Panc1 (cell line): ENCODE measurements at regions not wholly inside any gene's neighbourhood (a gene's known extent, or its start where the extent isn't known, plus 50 kb on each side); places are given as distances from the start of the nearest gene placed in this dataset.

Experiments used
- ATAC-seq: fragments of 200-7000 bp; cut with Tn5 transposase; 2 replicates; pipeline ENCODE4 v1.9.1; 2020; ENCODE audit warnings: mild to moderate bottlenecking, moderate library complexity
- BruUV-seq: library from RNA; stranded (reverse); fragments of 400-500 nt; replicated peaks from 2 replicates; lab custom pipeline; 2021; lab: Mats Ljungman, UMichigan
- CTCF ChIA-PET: fragments of 300-600 bp; sonication (Branson Sonifier 250); formaldehyde crosslinking; loops from one replicate; lab custom pipeline; 2022; ENCODE audit warnings: antibody characterized with exemption; lab: Charles Lee
- POLR2A ChIA-PET: fragments of 300-600 bp; sonication (Branson Sonifier 250); formaldehyde crosslinking; loops from one replicate; lab custom pipeline; 2022; ENCODE audit warnings: antibody characterized with exemption; lab: Charles Lee
- DNase-seq: peaks from one replicate; pipeline ENCODE4 v3.0.0-alpha.2; 2010; ENCODE audit warnings: low read depth, low spot score
- H3K27ac ChIP-seq: 2 replicates; pipeline ENCODE4 v1.5.1; 2011; ENCODE audit warnings: mild to moderate bottlenecking, low read length, inconsistent platforms
- H3K27me3 ChIP-seq: fragments of 200-500 bp; sonication (Bioruptor generic); 2 replicates; pipeline ENCODE4 v1.6.0; 2014; ENCODE audit warnings: low read length, inconsistent platforms; ENCODE audit not compliant: control insufficient read depth, insufficient read depth
- H3K36me3 ChIP-seq: fragments of 200-500 bp; sonication (Bioruptor generic); 2 replicates; pipeline ENCODE4 v1.5.1; 2014; ENCODE audit warnings: inconsistent platforms, mild to moderate bottlenecking, low read length, moderate library complexity; ENCODE audit not compliant: control insufficient read depth, insufficient read depth
- H3K4me1 ChIP-seq: 2 replicates; pipeline ENCODE4 v1.5.1; 2011; ENCODE audit warnings: inconsistent platforms, mild to moderate bottlenecking, low read length, moderate library complexity; ENCODE audit not compliant: control insufficient read depth, insufficient read depth
- H3K4me3 ChIP-seq, 2 experiments: 2 replicates each; pipeline ENCODE4 v1.5.1; 2011 to 2012; ENCODE audit warnings: low read depth in 2 of 2, low read length in 2 of 2, mild to moderate bottlenecking in 2 of 2, inconsistent platforms in 1 of 2, moderate library complexity in 1 of 2
- H3K9me3 ChIP-seq: fragments of 200-500 bp; sonication (Bioruptor generic); 2 replicates; pipeline ENCODE4 v1.5.1; 2014; ENCODE audit warnings: low read depth, mild to moderate bottlenecking, inconsistent platforms, low read length, moderate library complexity; ENCODE audit not compliant: control insufficient read depth, insufficient read depth
- POLR2AphosphoS5 ChIP-seq: IDR thresholded peaks from 2 replicates; pipeline ENCODE4 v1.6.1; 2012; ENCODE audit warnings: mild to moderate bottlenecking, low read depth, low read length, moderate library complexity
- REST ChIP-seq, 2 experiments: IDR thresholded peaks; 2 replicates each; pipeline ENCODE4 v1.6.1; 2011 to 2012; ENCODE audit warnings: low read depth in 2 of 2, control low read depth in 1 of 2, low read length in 1 of 2, mild to moderate bottlenecking in 1 of 2, moderate library complexity in 1 of 2; ENCODE audit not compliant: insufficient read depth in 1 of 2
- SIN3A ChIP-seq: IDR thresholded peaks from 2 replicates; pipeline ENCODE4 v1.6.1; 2012; ENCODE audit warnings: low read depth, mild to moderate bottlenecking, low read length, moderate library complexity, borderline replicate concordance; ENCODE audit not compliant: insufficient read depth
- TCF7L2 ChIP-seq: IDR thresholded peaks from 2 replicates; pipeline ENCODE4 v1.6.1; 2011; ENCODE audit warnings: mild to moderate bottlenecking, low read depth, low read length, inconsistent platforms
- in situ Hi-C: cut with HindIII; loops from 2 replicates; pipeline ENCODE4 v1.10.0; 2016; ENCODE audit warnings: low sequenced_read_pairs, low pct_unique_long_range_greater_than_20kb
- intact Hi-C: fragments of 100-400 bp; cut with micrococcal nuclease; formaldehyde crosslinking; loops from one replicate; pipeline ENCODE4 v1.10.0; 2022; ENCODE audit not compliant: unreplicated experiment
- TF ChIP-seq, protein P1 (sequence below): fragments of 450-650 bp; IDR thresholded peaks from 2 replicates; pipeline ENCODE4 v1.5.1; 2017; ENCODE audit warnings: mild to moderate bottlenecking

DNA sequence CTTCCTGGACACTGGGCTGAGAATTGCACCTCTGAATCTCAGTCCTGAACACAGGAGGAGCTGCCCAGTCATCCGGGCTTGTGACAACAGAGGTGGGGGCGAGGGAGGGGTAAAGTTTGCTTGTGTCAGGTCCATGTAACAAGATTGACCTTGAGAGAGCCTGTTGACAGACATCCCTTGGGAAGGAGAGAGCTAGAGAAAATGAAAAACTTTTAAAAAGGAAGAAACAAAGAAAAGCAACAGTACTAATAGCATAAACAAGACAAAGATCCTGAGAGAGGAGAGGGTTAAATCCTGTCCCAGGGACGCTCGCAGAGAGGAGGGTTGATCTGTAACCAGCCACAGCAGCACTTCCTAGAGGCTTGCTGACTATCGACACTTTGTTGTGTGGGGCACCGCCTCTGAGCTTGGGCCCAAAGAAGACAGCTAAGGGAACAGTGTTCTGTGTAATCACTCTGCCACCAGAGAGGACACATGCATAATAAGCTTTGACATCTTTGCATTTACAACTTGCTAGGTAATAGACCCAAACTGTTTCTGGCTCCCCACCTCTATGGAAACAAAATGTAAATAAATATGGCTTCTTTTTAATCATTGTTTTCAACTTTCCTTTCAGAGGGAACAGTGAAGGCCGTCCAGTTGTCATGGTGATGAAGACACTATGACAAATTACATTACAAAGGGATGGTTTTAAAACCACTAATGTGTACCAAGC, 363.7 kb downstream of the CSNK1G3 start:
- ChIA-PET POLR2A (interaction anchor here (0.6 kb wide), 1 partner anchor 724 kb away, joined by 3 read pairs; no protein-coding TSS in a partner anchor), CTCF (no interaction called here)
- no peaks in the 10 kb centered on the region for H3K9me3 ChIP-seq
- H3K36me3 ChIP-seq: no peaks in the 10 kb centered on the region
- DNase-seq: no peak
- intact Hi-C loops (no loop called here), in situ Hi-C loops (no loop called here)
- H3K27me3 ChIP-seq: no peaks in the 10 kb centered on the region
- H3K4me1 ChIP-seq: peaks cover 44% of the 10 kb centered on the region
- H3K27ac ChIP-seq: peak overlapping the region; percentile 88
- peak; percentile 82 for ATAC-seq
- H3K4me3 ChIP-seq: 0 out of 4 replicates have a peak overlapping the region, but pooled peaks of 1 of the 2 experiments have one; percentile 9
- BruUV-seq: no TSS peak
- TF ChIP-seq TCF7L2: no peak
- no peak for TF ChIP-seq POLR2AphosphoS5
- TF ChIP-seq, protein P1, sequence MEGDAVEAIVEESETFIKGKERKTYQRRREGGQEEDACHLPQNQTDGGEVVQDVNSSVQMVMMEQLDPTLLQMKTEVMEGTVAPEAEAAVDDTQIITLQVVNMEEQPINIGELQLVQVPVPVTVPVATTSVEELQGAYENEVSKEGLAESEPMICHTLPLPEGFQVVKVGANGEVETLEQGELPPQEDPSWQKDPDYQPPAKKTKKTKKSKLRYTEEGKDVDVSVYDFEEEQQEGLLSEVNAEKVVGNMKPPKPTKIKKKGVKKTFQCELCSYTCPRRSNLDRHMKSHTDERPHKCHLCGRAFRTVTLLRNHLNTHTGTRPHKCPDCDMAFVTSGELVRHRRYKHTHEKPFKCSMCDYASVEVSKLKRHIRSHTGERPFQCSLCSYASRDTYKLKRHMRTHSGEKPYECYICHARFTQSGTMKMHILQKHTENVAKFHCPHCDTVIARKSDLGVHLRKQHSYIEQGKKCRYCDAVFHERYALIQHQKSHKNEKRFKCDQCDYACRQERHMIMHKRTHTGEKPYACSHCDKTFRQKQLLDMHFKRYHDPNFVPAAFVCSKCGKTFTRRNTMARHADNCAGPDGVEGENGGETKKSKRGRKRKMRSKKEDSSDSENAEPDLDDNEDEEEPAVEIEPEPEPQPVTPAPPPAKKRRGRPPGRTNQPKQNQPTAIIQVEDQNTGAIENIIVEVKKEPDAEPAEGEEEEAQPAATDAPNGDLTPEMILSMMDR: no peak
- no peak for TF ChIP-seq REST (IDR thresholded peaks at IDR 0.05; ENCODE audit: insufficient read depth in 1 of 2, low read depth in 2 of 2, low read length in 1 of 2)
- no peak for TF ChIP-seq SIN3A

DNA sequence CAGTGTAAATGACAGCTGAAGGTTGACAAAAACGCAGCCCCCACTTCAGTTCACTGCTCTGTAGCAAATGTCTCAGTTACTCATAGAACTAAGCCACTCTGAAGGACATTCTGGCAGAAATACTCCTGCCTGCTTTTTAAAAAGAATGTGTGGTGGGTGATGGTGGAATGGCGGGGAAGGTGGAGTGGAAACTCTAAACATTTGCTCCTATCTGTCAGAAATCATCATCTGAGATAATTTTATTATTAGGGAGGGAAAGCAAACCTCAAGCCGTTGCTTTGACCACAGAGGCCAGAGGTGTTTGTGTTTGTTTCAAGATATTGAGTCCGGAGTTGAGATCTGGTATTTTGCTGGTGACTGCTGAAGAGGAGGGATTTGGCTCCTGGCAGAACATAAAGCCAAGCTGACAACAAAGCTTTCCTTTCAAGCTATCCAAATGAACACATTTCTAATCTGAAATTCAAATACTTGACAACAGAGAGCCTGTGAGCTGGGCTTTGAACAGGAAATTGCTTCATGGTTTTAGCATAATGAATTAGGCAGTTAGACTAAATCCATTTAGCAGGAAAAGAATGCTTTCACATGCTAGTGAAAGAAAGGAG, 362.7 kb downstream of the CSNK1G3 start:
- H3K9me3 ChIP-seq: no peaks in the 10 kb centered on the region
- ChIA-PET POLR2A (no interaction called here), CTCF (no interaction called here)
- H3K36me3 ChIP-seq: no peaks in the 10 kb centered on the region; the same call in 1 of the 2 replicates
- H3K4me1 ChIP-seq: peaks cover 39% of the 10 kb centered on the region
- in situ Hi-C loops: no loop called here
- no TSS peak for BruUV-seq
- no peak for DNase-seq
- H3K27ac ChIP-seq: peak overlapping the region; percentile 88
- no peak for TF ChIP-seq TCF7L2
- no peak for TF ChIP-seq SIN3A
- TF ChIP-seq REST (IDR thresholded peaks at IDR 0.05; ENCODE audit: insufficient read depth in 1 of 2, low read depth in 2 of 2, low read length in 1 of 2): no peak
- no peak for TF ChIP-seq POLR2AphosphoS5
- TF ChIP-seq, protein P1: no peak
- H3K4me3 ChIP-seq: peak overlapping the region in 1 of 2 experiments; percentile 4; a peak in 1 of 4 replicates
- peak; percentile 68; the same call in 1 of the 2 replicates for ATAC-seq
- intact Hi-C loops: no loop called here
- H3K27me3 ChIP-seq: no peaks in the 10 kb centered on the region
